GM23338 (cell line): ENCODE measurements at regions not wholly inside any gene's neighbourhood (a gene's known extent, or its start where the extent isn't known, plus 50 kb on each side); places are given as distances from the start of the nearest gene placed in this dataset.

ENCODE experiments used
- ATAC-seq: fragments of 200-7000 bp; cut with Tn5 transposase; 3 replicates; pipeline ENCODE4 v1.9.1; 2020
- DNase-seq: peaks from one replicate; pipeline ENCODE4 v3.0.0-alpha.2; 2015; ENCODE audit warnings: low spot score
- H2AFZ ChIP-seq: fragments of 200-600 bp; sonication (generic); 2 replicates; pipeline ENCODE4 v1.8.0; 2016; ENCODE audit warnings: antibody characterized with exemption, mild to moderate bottlenecking, moderate library complexity
- H3F3A ChIP-seq: fragments of 200-600 bp; sonication (generic); replicated peaks from 2 replicates; pipeline ENCODE4 v1.8.0; 2017; ENCODE audit warnings: antibody characterized with exemption, mixed run types, low read depth
- H3K27ac ChIP-seq: fragments of 200-600 bp; sonication (generic); 2 replicates; pipeline ENCODE4 v1.6.1; 2016; ENCODE audit warnings: low read depth
- H3K27me3 ChIP-seq: fragments of 200-600 bp; sonication (generic); 2 replicates; pipeline ENCODE4 v1.8.0; 2016; ENCODE audit warnings: mild to moderate bottlenecking, mixed run types, moderate library complexity; ENCODE audit not compliant: insufficient read depth
- H3K36me3 ChIP-seq: fragments of 200-600 bp; sonication (generic); 2 replicates; pipeline ENCODE4 v1.8.0; 2016; ENCODE audit warnings: mild to moderate bottlenecking; ENCODE audit not compliant: insufficient read depth
- H3K4me1 ChIP-seq: fragments of 200-600 bp; sonication (generic); 2 replicates; pipeline ENCODE4 v1.8.0; 2016; ENCODE audit warnings: mild to moderate bottlenecking, moderate library complexity; ENCODE audit not compliant: insufficient read depth
- H3K4me2 ChIP-seq: fragments of 200-600 bp; sonication (generic); 2 replicates; pipeline ENCODE4 v1.7.1; 2017; ENCODE audit warnings: mixed run types
- H3K4me3 ChIP-seq: fragments of 200-600 bp; sonication (generic); 2 replicates; pipeline ENCODE4 v1.6.1; 2016; ENCODE audit warnings: mixed run types
- H3K79me2 ChIP-seq: fragments of 200-600 bp; sonication (generic); replicated peaks from 2 replicates; pipeline ENCODE4 v1.8.0; 2017; ENCODE audit warnings: mild to moderate bottlenecking; ENCODE audit not compliant: insufficient read depth
- H3K9me2 ChIP-seq: fragments of 200-600 bp; sonication (generic); 2 replicates; pipeline ENCODE4 v1.8.0; 2017; ENCODE audit not compliant: insufficient read depth
- H4K20me1 ChIP-seq: fragments of 200-600 bp; sonication (generic); replicated peaks from 2 replicates; pipeline ENCODE4 v1.8.0; 2017; ENCODE audit warnings: mild to moderate bottlenecking; ENCODE audit not compliant: insufficient read depth
- H3K27ac Mint-ChIP-seq: 2 replicates; pipeline ENCODE4 v1.8.0; 2020; ENCODE audit warnings: inconsistent platforms, mild to moderate bottlenecking, moderate library complexity, mixed read lengths
- H3K27me3 Mint-ChIP-seq: 3 replicates; pipeline ENCODE4 v1.8.0; 2022; ENCODE audit warnings: low read depth, mild to moderate bottlenecking, moderate library complexity, mixed read lengths, inconsistent platforms; ENCODE audit not compliant: insufficient read depth, poor library complexity
- H3K36me3 Mint-ChIP-seq: 3 replicates; pipeline ENCODE4 v1.8.0; 2021; ENCODE audit warnings: low read depth, mild to moderate bottlenecking, inconsistent platforms, moderate library complexity, mixed read lengths
- H3K4me1 Mint-ChIP-seq: 3 replicates; pipeline ENCODE4 v1.8.0; 2020; ENCODE audit warnings: mild to moderate bottlenecking, inconsistent platforms, mixed read lengths
- H3K4me3 Mint-ChIP-seq: 3 replicates; pipeline ENCODE4 v1.8.0; 2021; ENCODE audit warnings: moderate library complexity, mild to moderate bottlenecking, inconsistent platforms, mixed read lengths
- H3K9me3 Mint-ChIP-seq: 3 replicates; pipeline ENCODE4 v1.8.0; 2020; ENCODE audit warnings: moderate library complexity, mild to moderate bottlenecking, inconsistent platforms, mixed read lengths
- CREB1 ChIP-seq: fragments of 250-450 bp; sonication (Bioruptor Pico); IDR thresholded peaks from 2 replicates; pipeline ENCODE4 v1.5.0; 2020; ENCODE audit warnings: low read depth, mild to moderate bottlenecking, moderate library complexity
- CTCF ChIP-seq, 2 experiments: fragments of 200-600 bp in 1 of 2; sonication (generic) in 1 of 2; conservative IDR thresholded peaks; 2 replicates each; pipeline versions ENCODE4 v1.5.1 to v1.6.1; 2016 to 2017; ENCODE audit warnings: antibody characterized with exemption in 2 of 2, low read depth in 2 of 2, mild to moderate bottlenecking in 2 of 2, moderate library complexity in 1 of 2
- ETS1 ChIP-seq: IDR thresholded peaks from 2 replicates; pipeline ENCODE4 v1.6.1; 2016; ENCODE audit warnings: antibody characterized with exemption
- EZH2 ChIP-seq: fragments of 200-600 bp; sonication (generic); IDR thresholded peaks from one replicate; pipeline ENCODE4 v1.8.0; 2017; ENCODE audit warnings: antibody characterized with exemption, mild to moderate bottlenecking, low read depth; ENCODE audit not compliant: unreplicated experiment
- EZH2phosphoT487 ChIP-seq: fragments of 200-600 bp; sonication (generic); IDR thresholded peaks from one replicate; pipeline ENCODE4 v1.8.1; 2018; ENCODE audit warnings: antibody characterized with exemption; ENCODE audit not compliant: unreplicated experiment
- JUNB ChIP-seq: IDR thresholded peaks from one replicate; pipeline ENCODE4 v1.6.1; 2016; ENCODE audit warnings: antibody characterized with exemption; ENCODE audit not compliant: unreplicated experiment
- NANOG ChIP-seq: IDR thresholded peaks from 2 replicates; pipeline ENCODE4 v1.6.1; 2016; ENCODE audit warnings: antibody characterized with exemption, borderline replicate concordance
- POLR2AphosphoS5 ChIP-seq: IDR thresholded peaks from 2 replicates; pipeline ENCODE4 v1.6.1; 2016; ENCODE audit warnings: antibody characterized with exemption, low read depth
- REST ChIP-seq: IDR thresholded peaks from one replicate; pipeline ENCODE4 v1.6.1; 2018; ENCODE audit warnings: antibody characterized with exemption; ENCODE audit not compliant: unreplicated experiment
- STAT1 ChIP-seq: IDR thresholded peaks from one replicate; pipeline ENCODE4 v1.6.1; 2016; ENCODE audit warnings: antibody characterized with exemption; ENCODE audit not compliant: unreplicated experiment
- ZNF114 ChIP-seq: fragments of 250-450 bp; sonication (Bioruptor Pico); IDR thresholded peaks from 2 replicates; pipeline ENCODE4 v1.5.0; 2020; ENCODE audit warnings: mild to moderate bottlenecking, moderate library complexity
- ZNF331 ChIP-seq: fragments of 250-450 bp; sonication (Bioruptor Pico); IDR thresholded peaks from 2 replicates; pipeline ENCODE4 v1.5.0; 2020; ENCODE audit warnings: low read depth, mild to moderate bottlenecking, moderate library complexity

- no peak for TF ChIP-seq CTCF (conservative IDR thresholded peaks at IDR 0.05; ENCODE audit: low read depth in 2 of 2)
- no peak for TF ChIP-seq STAT1
- TF ChIP-seq CREB1, result no peak
- no peak for TF ChIP-seq POLR2AphosphoS5
- TF ChIP-seq ETS1, result no peak
- TF ChIP-seq REST, result no peak
- TF ChIP-seq JUNB, result no peak
- no peak for TF ChIP-seq NANOG
Observed at GRCh38 chr14:97319691-97320090, 522.5 kb downstream of the VRK1 start (continued).

GRCh38 chr14:97328743-97329142 lies 531.6 kb downstream of the VRK1 start:
- no peaks in the 10 kb centered on the region for H3K27me3 Mint-ChIP-seq
- Histone ChIP-seq H3K36me3 (no peaks in the 10 kb centered on the region), H2AFZ (peak overlapping the region; percentile 84), H3K79me2 (no peaks in the 10 kb centered on the region), H3K4me2 (no peak overlapping the region), H3K4me3 (no peak overlapping the region), H3K27me3 (no peaks in the 10 kb centered on the region), H3K27ac (no peak overlapping the region), H3F3A (no peaks in the 10 kb centered on the region), H3K9me2 (peaks cover 4% of the 10 kb centered on the region; the same call in 1 of the 2 replicates), H4K20me1 (no peaks in the 10 kb centered on the region), H3K4me1 (no peaks in the 10 kb centered on the region)
- H3K9me3 Mint-ChIP-seq, result no peaks in the 10 kb centered on the region
- H3K4me3 Mint-ChIP-seq, result no peak overlapping the region
- no peak overlapping the region for H3K27ac Mint-ChIP-seq
- H3K36me3 Mint-ChIP-seq, result no peaks in the 10 kb centered on the region
- H3K4me1 Mint-ChIP-seq, result 0 out of 3 replicates have a peak, but pooled peaks cover 3% of the 10 kb centered on the region
- no peak for TF ChIP-seq POLR2AphosphoS5
- TF ChIP-seq STAT1, result no peak
- TF ChIP-seq CREB1, result no peak
- TF ChIP-seq ZNF114 (CRISPR knock-in tag), result no peak
- TF ChIP-seq JUNB, result no peak
- no peak for TF ChIP-seq ZNF331 (CRISPR knock-in tag)
- TF ChIP-seq ETS1, result no peak
- no peak for TF ChIP-seq EZH2
- TF ChIP-seq EZH2phosphoT487, result no peak
- no peak for TF ChIP-seq CTCF (conservative IDR thresholded peaks at IDR 0.05; ENCODE audit: low read depth in 2 of 2)
- DNase-seq (peak; percentile 6), ATAC-seq (no peak)
